SK-N-SH (cell line): ENCODE measurements at regions not wholly inside any gene's neighbourhood (a gene's known extent, or its start where the extent isn't known, plus 50 kb on each side); places are given as distances from the start of the nearest gene placed in this dataset.

Source experiments
- CTCF ChIA-PET: fragments of 300-600, 350-600 bp; formaldehyde crosslinking; extraction: SDS; loops from one replicate; lab custom pipeline; 2021; lab: Yijun Ruan, JAX
- POLR2A ChIA-PET: fragments of 350-600 bp; sonication (Branson Sonifier 250); formaldehyde crosslinking; extraction: SDS; loops from one replicate; lab custom pipeline; 2020; ENCODE audit warnings: antibody characterized with exemption, inconsistent platforms; lab: Yijun Ruan, JAX
- DNase-seq: peaks from one replicate; pipeline ENCODE4 v3.0.0; 2012
- H2AFZ ChIP-seq: fragments of 200-600 bp; sonication (generic); 2 replicates; pipeline ENCODE4 v1.8.1; 2016; ENCODE audit warnings: antibody characterized with exemption, mild to moderate bottlenecking, low read depth
- H3F3A ChIP-seq: fragments of 200-600 bp; sonication (generic); replicated peaks from 2 replicates; pipeline ENCODE3; 2016; ENCODE audit warnings: antibody characterized with exemption, mild to moderate bottlenecking; ENCODE audit not compliant: insufficient read depth
- H3K27ac ChIP-seq, 2 experiments: fragments of 200-500 bp in 1 of 2; fragments of 200-600 bp in 1 of 2; sonication (Bioruptor generic) in 1 of 2; sonication (generic), shearing (Covaris generic) in 1 of 2; 2 replicates each; pipeline versions ENCODE4 v1.5.1 to v1.6.1; 2014 to 2016; ENCODE audit warnings: low read depth in 2 of 2, inconsistent platforms in 1 of 2, low read length in 1 of 2, mild to moderate bottlenecking in 1 of 2, mixed read lengths in 1 of 2
- H3K27me3 ChIP-seq: fragments of 200-600 bp; sonication (generic), shearing (Covaris generic); 2 replicates; pipeline ENCODE4 v1.6.1; 2016; ENCODE audit warnings: mixed run types; ENCODE audit not compliant: insufficient read depth
- H3K36me3 ChIP-seq, 2 experiments: fragments of 200-500 bp in 1 of 2; fragments of 200-600 bp in 1 of 2; sonication (Bioruptor generic) in 1 of 2; sonication (generic) in 1 of 2; replicated peaks in 1 of 2; 2 replicates each; pipeline versions ENCODE3 to v1.5.1; 2014 to 2016; ENCODE audit warnings: low read length in 1 of 2, mild to moderate bottlenecking in 1 of 2; ENCODE audit not compliant: insufficient read depth in 2 of 2, control insufficient read depth in 1 of 2
- H3K4me1 ChIP-seq, 2 experiments: fragments of 200-500 bp in 1 of 2; fragments of 200-600 bp in 1 of 2; sonication (Bioruptor generic) in 1 of 2; sonication (generic), shearing (Covaris generic) in 1 of 2; 2 replicates each; pipeline versions ENCODE4 v1.5.1 to v1.6.1; 2014 to 2016; ENCODE audit warnings: low read depth in 1 of 2, low read length in 1 of 2, mixed run types in 1 of 2; ENCODE audit not compliant: insufficient read depth in 2 of 2, control insufficient read depth in 1 of 2
- H3K4me2 ChIP-seq: fragments of 200-600 bp; sonication (generic), shearing (Covaris generic); 2 replicates; pipeline ENCODE4 v1.6.1; 2017; ENCODE audit warnings: mixed run types
- H3K4me3 ChIP-seq, 2 experiments: fragments of 200-500 bp in 1 of 2; fragments of 200-600 bp in 1 of 2; sonication (Bioruptor generic) in 1 of 2; sonication (generic), shearing (Covaris generic) in 1 of 2; 2 replicates each; pipeline versions ENCODE4 v1.5.1 to v1.8.1; 2014 to 2016; ENCODE audit warnings: low read depth in 2 of 2, inconsistent platforms in 1 of 2, low read length in 1 of 2, mild to moderate bottlenecking in 1 of 2, mixed read lengths in 1 of 2, moderate library complexity in 1 of 2
- H3K79me2 ChIP-seq: fragments of 200-600 bp; sonication (generic); 2 replicates; pipeline ENCODE4 v1.8.1; 2017; ENCODE audit warnings: mild to moderate bottlenecking; ENCODE audit not compliant: insufficient read depth
- H3K9ac ChIP-seq: fragments of 200-600 bp; sonication (generic); 2 replicates; pipeline ENCODE4 v1.6.1; 2017; ENCODE audit warnings: mixed run types
- H3K9me2 ChIP-seq: fragments of 200-600 bp; sonication (generic); 2 replicates; pipeline ENCODE4 v1.6.1; 2017; ENCODE audit warnings: mixed run types
- H3K9me3 ChIP-seq: fragments of 200-600 bp; sonication (generic); 2 replicates; pipeline ENCODE4 v1.6.1; 2017; ENCODE audit warnings: mixed run types, mild to moderate bottlenecking, moderate library complexity
- H4K20me1 ChIP-seq: fragments of 200-600 bp; sonication (generic); 2 replicates; pipeline ENCODE4 v1.6.1; 2017; ENCODE audit warnings: mild to moderate bottlenecking, mixed run types; ENCODE audit not compliant: insufficient read depth
- EZH2phosphoT487 ChIP-seq: fragments of 200-600 bp; sonication (generic); IDR thresholded peaks from 2 replicates; pipeline ENCODE4 v1.6.1; 2017; ENCODE audit warnings: low read depth, mixed run types, mild to moderate bottlenecking, antibody characterized with exemption, moderate library complexity, borderline replicate concordance
- FOSL2 ChIP-seq: IDR thresholded peaks from 2 replicates; pipeline ENCODE4 v1.4.0; 2012; ENCODE audit warnings: low read depth, mild to moderate bottlenecking, moderate library complexity, borderline replicate concordance
- IRF3 ChIP-seq: fragments of 150-350 bp; IDR thresholded peaks from 2 replicates; pipeline ENCODE4 v1.6.1; 2016; ENCODE audit warnings: mild to moderate bottlenecking, low read depth, low read length
- RAD21 ChIP-seq: IDR thresholded peaks from 2 replicates; pipeline ENCODE4 v1.6.1; 2012; ENCODE audit warnings: mild to moderate bottlenecking, low read length
- REST ChIP-seq: IDR thresholded peaks from 2 replicates; pipeline ENCODE4 v1.6.1; 2012; ENCODE audit warnings: mild to moderate bottlenecking, low read depth, low read length, moderate library complexity
- RXRA ChIP-seq: IDR thresholded peaks from 2 replicates; pipeline ENCODE4 v1.4.0; 2012; ENCODE audit warnings: low read depth, mild to moderate bottlenecking, borderline replicate concordance
- SMC3 ChIP-seq: IDR thresholded peaks from 2 replicates; pipeline ENCODE4 v1.6.1; 2012; ENCODE audit warnings: low read depth, low read length, improper control_type of control experiment
- TAF1 ChIP-seq: IDR thresholded peaks from 2 replicates; pipeline ENCODE4 v1.6.1; 2012; ENCODE audit warnings: low read depth, mild to moderate bottlenecking, low read length, moderate library complexity, borderline replicate concordance
- TEAD4 ChIP-seq: IDR thresholded peaks from 2 replicates; pipeline ENCODE4 v1.4.0; 2012; ENCODE audit warnings: mild to moderate bottlenecking, borderline replicate concordance; ENCODE audit not compliant: insufficient read depth
- USF1 ChIP-seq: IDR thresholded peaks from 2 replicates; pipeline ENCODE4 v1.4.0; 2012; ENCODE audit warnings: low read depth, borderline replicate concordance
- WGBS: methylation state at CpG from one replicate; pipeline ENCODE4 v1.1.6; 2017; ENCODE audit warnings: low lambda C conversion rate; 5-methylcytosine and 5-hydroxymethylcytosine counted together
- TF ChIP-seq, protein P1 (sequence below): IDR thresholded peaks from 2 replicates; pipeline ENCODE4; 2012

- H3F3A ChIP-seq: no peaks in the 10 kb centered on the region
- H3K27me3 ChIP-seq: no peaks in the 10 kb centered on the region
- DNase-seq: no peak
- no peaks in the 10 kb centered on the region for H3K9me3 ChIP-seq
- H3K4me3 ChIP-seq: no peak overlapping the region
- POLR2A ChIA-PET: no interaction called here
- no peaks in the 10 kb centered on the region for H4K20me1 ChIP-seq
- no peak overlapping the region for H2AFZ ChIP-seq
- H3K36me3 ChIP-seq: no peaks in the 10 kb centered on the region
- H3K27ac ChIP-seq: no peak overlapping the region
- no peaks in the 10 kb centered on the region for H3K9me2 ChIP-seq
- 8% methylated on average over 2 of the region's 2 CpGs for WGBS
- CTCF ChIA-PET: interaction anchor here (1.1 to 8.6 kb wide), 4 partner anchors 48 to 723 kb away, joined by 3 to 115 read pairs (median 18); no protein-coding TSS in a partner anchor
- TF ChIP-seq FOSL2: no peak
- TF ChIP-seq TEAD4: no peak
- no peak for TF ChIP-seq IRF3
- no peak for TF ChIP-seq TAF1
- TF ChIP-seq SMC3: no peak
- no peak for TF ChIP-seq RAD21
- TF ChIP-seq, protein P1, sequence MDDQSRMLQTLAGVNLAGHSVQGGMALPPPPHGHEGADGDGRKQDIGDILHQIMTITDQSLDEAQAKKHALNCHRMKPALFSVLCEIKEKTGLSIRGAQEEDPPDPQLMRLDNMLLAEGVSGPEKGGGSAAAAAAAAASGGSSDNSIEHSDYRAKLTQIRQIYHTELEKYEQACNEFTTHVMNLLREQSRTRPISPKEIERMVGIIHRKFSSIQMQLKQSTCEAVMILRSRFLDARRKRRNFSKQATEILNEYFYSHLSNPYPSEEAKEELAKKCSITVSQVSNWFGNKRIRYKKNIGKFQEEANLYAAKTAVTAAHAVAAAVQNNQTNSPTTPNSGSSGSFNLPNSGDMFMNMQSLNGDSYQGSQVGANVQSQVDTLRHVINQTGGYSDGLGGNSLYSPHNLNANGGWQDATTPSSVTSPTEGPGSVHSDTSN: no peak
- TF ChIP-seq USF1: no peak
- no peak for TF ChIP-seq EZH2phosphoT487
- no peak for TF ChIP-seq REST
- no peak for TF ChIP-seq RXRA
- no peaks in the 10 kb centered on the region for H3K79me2 ChIP-seq
- no peaks in the 10 kb centered on the region for H3K4me1 ChIP-seq
- no peak overlapping the region for H3K9ac ChIP-seq
- H3K4me2 ChIP-seq: no peak overlapping the region
These were observed 138.3 kb downstream of the CHD9NB start for GRCh38 chr16:52914428-52914827.
